ENCODE measurements at regions not wholly inside any gene's neighbourhood (a gene's known extent, or its start where the extent isn't known, plus 50 kb on each side); places are given as distances from the start of the nearest gene placed in this dataset.

DNA sequence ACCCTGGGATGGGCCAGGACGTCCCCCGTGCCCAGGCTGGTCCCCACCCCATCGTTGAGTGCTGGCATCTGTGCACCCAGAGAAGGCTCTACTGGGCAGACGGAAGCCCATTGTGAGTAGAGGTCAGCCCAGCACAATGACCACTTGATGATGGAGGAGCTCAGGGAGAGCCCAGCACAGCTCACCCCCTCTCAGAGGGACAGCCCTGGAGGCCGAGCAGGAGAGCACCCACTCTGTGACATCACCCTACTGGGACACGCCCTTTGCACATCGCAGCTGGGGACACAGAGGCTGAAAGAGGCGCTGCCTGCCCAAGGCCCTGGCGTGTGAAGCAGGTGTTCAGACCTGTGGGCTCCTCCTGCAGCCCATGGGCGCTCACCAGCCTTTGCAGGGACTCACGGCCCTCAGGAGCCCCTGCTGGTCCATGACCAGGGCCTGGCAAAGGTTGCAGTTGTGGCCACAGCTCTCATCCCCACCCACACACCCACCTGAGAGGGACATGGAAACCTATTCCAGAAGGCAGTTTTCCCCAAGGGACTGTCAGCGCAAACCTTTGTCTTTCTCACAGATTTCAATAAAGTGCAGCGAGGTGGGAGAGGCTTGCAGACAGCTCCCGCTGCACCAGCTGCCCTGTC, 67.2 kb upstream of the PPP2R2D start:
- H3K79me2 ChIP-seq (ENCODE audit: control insufficient read depth, low read length), result no peaks in the 10 kb centered on the region
- H3K9me2 ChIP-seq (replicated peaks; ENCODE audit: control insufficient read depth, low read length), result no peaks in the 10 kb centered on the region
- H3K9me3 ChIP-seq (ENCODE audit: control insufficient read depth, insufficient read depth, low read length), result no peaks in the 10 kb centered on the region; the same call in 1 of the 2 replicates
- H3K4me1 ChIP-seq (ENCODE audit: control insufficient read depth, low read length), result no peaks in the 10 kb centered on the region
- H3F3A ChIP-seq (ENCODE audit: control insufficient read depth, insufficient read depth), result no peaks in the 10 kb centered on the region
- no peak overlapping the region for H3K4me2 ChIP-seq (ENCODE audit: low read length)
- H3K36me3 ChIP-seq (ENCODE audit: control insufficient read depth, low read length), result no peaks in the 10 kb centered on the region
- H3K27me3 ChIP-seq (ENCODE audit: control insufficient read depth, low read length), result no peaks in the 10 kb centered on the region
- H4K20me1 ChIP-seq (ENCODE audit: control insufficient read depth, insufficient read depth, low read depth, low read length), result no peaks in the 10 kb centered on the region
- no peak overlapping the region for H3K27ac ChIP-seq (ENCODE audit: low read depth, low read length)
- TF ChIP-seq, protein P1, sequence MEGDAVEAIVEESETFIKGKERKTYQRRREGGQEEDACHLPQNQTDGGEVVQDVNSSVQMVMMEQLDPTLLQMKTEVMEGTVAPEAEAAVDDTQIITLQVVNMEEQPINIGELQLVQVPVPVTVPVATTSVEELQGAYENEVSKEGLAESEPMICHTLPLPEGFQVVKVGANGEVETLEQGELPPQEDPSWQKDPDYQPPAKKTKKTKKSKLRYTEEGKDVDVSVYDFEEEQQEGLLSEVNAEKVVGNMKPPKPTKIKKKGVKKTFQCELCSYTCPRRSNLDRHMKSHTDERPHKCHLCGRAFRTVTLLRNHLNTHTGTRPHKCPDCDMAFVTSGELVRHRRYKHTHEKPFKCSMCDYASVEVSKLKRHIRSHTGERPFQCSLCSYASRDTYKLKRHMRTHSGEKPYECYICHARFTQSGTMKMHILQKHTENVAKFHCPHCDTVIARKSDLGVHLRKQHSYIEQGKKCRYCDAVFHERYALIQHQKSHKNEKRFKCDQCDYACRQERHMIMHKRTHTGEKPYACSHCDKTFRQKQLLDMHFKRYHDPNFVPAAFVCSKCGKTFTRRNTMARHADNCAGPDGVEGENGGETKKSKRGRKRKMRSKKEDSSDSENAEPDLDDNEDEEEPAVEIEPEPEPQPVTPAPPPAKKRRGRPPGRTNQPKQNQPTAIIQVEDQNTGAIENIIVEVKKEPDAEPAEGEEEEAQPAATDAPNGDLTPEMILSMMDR (IDR thresholded peaks at IDR 0.05; ENCODE audit: low read depth, low read length, poor library complexity, severe bottlenecking), result no peak
- no peak for TF ChIP-seq EZH2phosphoT487 (IDR thresholded peaks at IDR 0.05; ENCODE audit: borderline replicate concordance, low read length)
- no peak overlapping the region for H3K4me3 ChIP-seq (ENCODE audit: low read length)

DNA sequence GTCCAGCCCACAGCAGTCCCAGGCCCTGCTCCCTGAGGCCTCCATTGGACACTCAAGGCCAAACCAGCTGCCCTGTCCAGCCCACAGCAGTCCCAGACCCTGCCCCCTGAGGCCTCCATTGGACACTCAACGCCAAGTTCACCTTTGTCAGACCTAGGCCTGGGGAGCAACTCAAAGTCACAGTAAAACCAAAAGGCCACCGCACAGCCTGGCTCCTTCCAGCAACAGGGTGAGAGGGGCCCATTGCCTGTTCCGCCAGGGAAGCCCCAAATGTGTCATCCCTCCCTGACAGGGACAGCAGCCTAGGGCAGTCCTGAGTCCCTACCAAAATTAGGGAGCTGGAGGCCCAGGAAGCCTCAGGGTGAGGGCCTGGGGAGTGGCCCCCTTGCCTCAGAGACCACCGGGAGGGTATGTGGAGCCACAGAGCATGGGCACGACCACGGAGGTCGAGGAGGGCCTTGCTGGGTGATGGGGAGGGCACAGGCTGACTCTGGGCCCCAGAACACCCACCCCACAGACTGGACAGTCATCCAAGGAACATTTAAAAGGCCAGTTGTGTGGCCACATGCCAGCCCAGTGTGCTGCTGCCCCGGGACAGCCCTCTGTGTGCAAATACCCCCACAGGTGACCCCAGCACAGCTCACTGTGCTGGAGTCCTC, 66.5 kb upstream of the PPP2R2D start:
- Histone ChIP-seq H3K4me3 (ENCODE audit: low read length) (no peak overlapping the region), H3K27ac (ENCODE audit: low read depth, low read length) (no peak overlapping the region), H3K4me2 (ENCODE audit: low read length) (no peak overlapping the region), H3K36me3 (ENCODE audit: control insufficient read depth, low read length) (no peaks in the 10 kb centered on the region), H4K20me1 (ENCODE audit: control insufficient read depth, insufficient read depth, low read depth, low read length) (no peaks in the 10 kb centered on the region), H3K79me2 (ENCODE audit: control insufficient read depth, low read length) (no peaks in the 10 kb centered on the region), H3F3A (ENCODE audit: control insufficient read depth, insufficient read depth) (no peaks in the 10 kb centered on the region), H3K9me3 (ENCODE audit: control insufficient read depth, insufficient read depth, low read length) (no peaks in the 10 kb centered on the region; the same call in 1 of the 2 replicates), H3K27me3 (ENCODE audit: control insufficient read depth, low read length) (no peaks in the 10 kb centered on the region), H3K9me2 (replicated peaks; ENCODE audit: control insufficient read depth, low read length) (no peaks in the 10 kb centered on the region), H3K4me1 (ENCODE audit: control insufficient read depth, low read length) (no peaks in the 10 kb centered on the region)
- no peak for TF ChIP-seq EZH2phosphoT487 (IDR thresholded peaks at IDR 0.05; ENCODE audit: borderline replicate concordance, low read length)
- TF ChIP-seq, protein P1 (IDR thresholded peaks at IDR 0.05; ENCODE audit: low read depth, low read length, poor library complexity, severe bottlenecking), result no peak

DNA sequence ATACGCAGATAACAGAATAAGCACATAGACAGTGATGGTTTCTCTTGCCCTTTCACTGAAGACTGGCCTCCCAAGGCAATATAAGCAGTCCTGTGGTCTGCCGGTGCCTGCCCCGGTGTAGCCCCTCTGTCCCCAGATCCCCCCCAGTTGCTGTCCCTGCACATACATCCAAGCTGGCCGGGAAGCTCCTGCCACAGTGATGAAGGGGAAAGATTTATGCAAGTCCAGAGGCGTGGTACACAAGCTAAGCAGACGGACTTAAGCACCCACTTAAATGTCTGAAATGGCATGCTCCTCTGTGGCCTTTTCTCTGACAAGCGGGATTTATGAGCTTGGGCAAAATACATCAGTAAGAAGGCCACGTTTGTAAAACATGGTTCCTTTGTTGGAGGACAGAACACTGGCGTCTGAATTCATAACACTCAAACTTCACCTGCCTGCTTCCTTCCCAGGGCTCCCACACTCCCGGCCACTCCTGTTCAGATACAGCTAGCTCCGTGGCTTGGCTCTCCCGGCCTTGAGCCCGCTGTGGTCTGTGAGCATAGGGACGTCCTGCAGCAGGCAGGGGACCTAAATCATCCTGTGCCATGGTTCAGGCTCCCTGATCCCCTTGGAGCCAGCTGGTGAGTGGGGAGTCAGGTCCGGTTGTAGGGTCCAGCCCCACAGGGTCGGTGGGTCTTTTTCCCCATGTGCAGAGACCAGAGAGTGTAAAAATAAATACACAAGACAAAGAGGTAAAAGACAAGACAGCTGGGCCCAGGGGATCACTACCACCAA, 61.7 kb upstream of the PPP2R2D start:
- H3F3A ChIP-seq (ENCODE audit: control insufficient read depth, insufficient read depth), result no peaks in the 10 kb centered on the region
- no peak overlapping the region for H3K27ac ChIP-seq (ENCODE audit: low read depth, low read length)
- no peaks in the 10 kb centered on the region for H3K79me2 ChIP-seq (ENCODE audit: control insufficient read depth, low read length)
- H3K4me2 ChIP-seq (ENCODE audit: low read length), result no peak overlapping the region
- no peak for TF ChIP-seq EZH2phosphoT487 (IDR thresholded peaks at IDR 0.05; ENCODE audit: borderline replicate concordance, low read length)
- TF ChIP-seq, protein P1 (IDR thresholded peaks at IDR 0.05; ENCODE audit: low read depth, low read length, poor library complexity, severe bottlenecking), result no peak
- no peaks in the 10 kb centered on the region for H3K9me3 ChIP-seq (ENCODE audit: control insufficient read depth, insufficient read depth, low read length)
- H4K20me1 ChIP-seq (ENCODE audit: control insufficient read depth, insufficient read depth, low read depth, low read length), result no peaks in the 10 kb centered on the region
- no peaks in the 10 kb centered on the region for H3K27me3 ChIP-seq (ENCODE audit: control insufficient read depth, low read length)
- H3K4me3 ChIP-seq (ENCODE audit: low read length), result no peak overlapping the region
- no peaks in the 10 kb centered on the region for H3K9me2 ChIP-seq (replicated peaks; ENCODE audit: control insufficient read depth, low read length)
- no peaks in the 10 kb centered on the region for H3K4me1 ChIP-seq (ENCODE audit: control insufficient read depth, low read length)
- no peaks in the 10 kb centered on the region for H3K36me3 ChIP-seq (ENCODE audit: control insufficient read depth, low read length)

All from DOHH2 (cell line).